Hematopoietic multipotent progenitor cell treated with erythropoietin and hydrocortisone succinate and interleukin-3 and kit ligand, for 15 days (in vitro differentiated cells): ENCODE measurements at regions not wholly inside any gene's neighbourhood (a gene's known extent, or its start where the extent isn't known, plus 50 kb on each side); places are given as distances from the start of the nearest gene placed in this dataset.
"Not testable (repeated sequence)": the region's sequence is repeated elsewhere in the genome, so short reads cannot be mapped to it uniquely, and the experiment has no call there.

Experiments
- DNase-seq: peaks from one replicate; pipeline ENCODE4 v3.0.0-alpha.2; 2015; ENCODE audit warnings: low spot score

DNA sequence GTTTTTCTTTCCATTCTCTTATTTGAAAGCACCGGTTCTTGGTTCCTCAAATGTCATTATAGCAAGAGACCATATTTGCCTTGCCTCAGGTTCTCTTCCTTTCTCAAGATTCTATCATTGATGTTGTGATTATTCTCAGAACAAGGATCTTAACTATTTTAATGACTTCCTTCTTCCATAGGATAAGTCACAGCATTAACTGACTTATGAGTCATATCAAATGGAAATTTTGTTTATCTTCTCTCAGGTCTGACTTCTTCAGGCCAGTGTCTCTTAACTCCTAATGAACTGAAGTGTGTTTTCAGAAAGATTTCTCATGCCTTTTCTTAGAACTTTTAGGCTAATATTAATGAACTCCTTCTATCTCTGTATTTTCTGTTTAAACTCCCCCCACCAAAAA, 794.6 kb upstream of the LRRN3 start:
- DNase-seq = no peak

GRCh38 chr7:110307776-110308175, 783.2 kb upstream of the LRRN3 start:
- DNase-seq = no peak

DNA sequence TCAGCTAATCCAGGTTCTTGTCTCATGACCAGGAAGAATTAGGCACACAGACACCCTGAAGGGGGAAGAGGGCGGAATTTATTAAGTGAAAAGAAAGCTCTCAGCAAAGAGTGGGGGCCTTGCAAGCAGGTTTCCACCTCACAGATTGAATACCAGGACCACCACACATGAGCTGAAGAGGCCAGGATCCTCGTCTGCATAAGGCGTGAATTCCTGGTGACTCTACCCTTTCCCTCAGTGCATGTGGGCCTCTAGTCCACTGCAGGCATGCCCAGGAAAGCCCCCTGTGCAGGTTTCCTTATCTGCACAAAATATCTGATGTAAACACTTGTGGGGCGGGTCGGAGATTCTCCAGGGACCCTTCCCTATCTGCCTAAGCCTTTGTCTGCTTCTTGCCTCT, 782.1 kb upstream of the LRRN3 start:
- DNase-seq = no peak

GRCh38 chr7:110309941-110310340, 781.0 kb upstream of the LRRN3 start:
- DNase-seq = no peak

- DNase-seq = no peak
These were observed 779.4 kb upstream of the LRRN3 start for GRCh38 chr7:110311556-110311955.

- DNase-seq = no peak
These were observed 773.2 kb upstream of the LRRN3 start for GRCh38 chr7:110317541-110318265.

- not testable (repeated sequence) for DNase-seq
These were observed 770.6 kb upstream of the LRRN3 start for GRCh38 chr7:110320285-110320684.

DNA sequence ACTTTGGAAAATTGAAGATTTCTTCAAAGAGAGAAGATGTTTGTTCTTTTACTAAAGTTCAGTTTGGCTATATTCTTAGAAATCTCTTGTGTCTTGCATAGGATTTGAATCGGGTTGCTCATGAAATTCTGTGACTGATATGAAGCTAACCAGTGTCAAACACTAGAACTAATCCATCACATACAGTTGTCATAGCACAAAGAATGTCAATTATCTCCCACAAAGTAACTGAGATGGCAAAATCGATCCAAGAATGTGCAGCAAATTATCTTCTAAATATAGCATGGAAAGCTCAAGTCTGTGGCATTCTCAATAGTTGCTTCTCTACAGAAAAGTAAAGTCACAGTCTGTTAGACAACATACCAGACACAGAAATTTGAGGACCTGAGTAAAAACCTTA, 768.1 kb upstream of the LRRN3 start:
- DNase-seq = no peak

DNA sequence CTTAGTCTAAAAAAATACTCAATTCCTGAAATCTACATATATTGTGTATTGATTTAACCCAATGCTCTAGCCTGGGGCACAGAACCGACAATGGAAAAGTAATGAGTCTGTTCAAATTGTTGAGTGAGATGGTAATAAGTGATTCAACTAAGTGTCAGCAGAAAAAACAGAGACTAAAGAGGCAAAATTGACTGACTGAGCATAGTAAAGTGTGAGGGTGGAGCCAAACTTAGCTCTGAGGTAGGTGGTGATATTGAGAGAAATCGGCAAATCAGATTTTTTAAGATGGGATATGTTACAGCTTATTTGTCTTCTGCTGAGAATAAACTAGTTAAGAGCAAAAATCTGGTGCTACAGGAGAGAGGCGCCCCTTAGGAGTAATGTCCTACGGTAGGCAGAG, 764.0 kb upstream of the LRRN3 start:
- DNase-seq = no peak

GRCh38 chr7:110336423-110336822, 754.5 kb upstream of the LRRN3 start:
- DNase-seq = no peak

DNA sequence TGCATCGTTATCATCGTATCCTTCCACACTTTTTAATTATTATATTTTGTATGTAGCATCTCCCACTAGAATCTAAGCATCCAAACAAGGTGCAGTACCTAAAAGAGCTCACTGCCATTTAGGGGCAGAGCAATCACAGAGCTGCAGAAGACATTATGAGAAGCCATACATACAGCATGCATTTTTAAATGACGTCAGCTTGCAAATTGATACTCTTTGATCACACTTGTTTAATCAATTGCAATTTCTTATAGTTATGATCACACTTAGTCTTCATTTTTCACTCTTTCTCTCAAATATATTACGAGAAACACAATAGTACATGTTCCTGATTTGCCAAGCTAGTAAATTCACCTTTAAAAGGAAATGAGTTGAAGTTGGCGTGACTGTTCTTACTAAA, 753.3 kb upstream of the LRRN3 start:
- no peak for DNase-seq

DNA sequence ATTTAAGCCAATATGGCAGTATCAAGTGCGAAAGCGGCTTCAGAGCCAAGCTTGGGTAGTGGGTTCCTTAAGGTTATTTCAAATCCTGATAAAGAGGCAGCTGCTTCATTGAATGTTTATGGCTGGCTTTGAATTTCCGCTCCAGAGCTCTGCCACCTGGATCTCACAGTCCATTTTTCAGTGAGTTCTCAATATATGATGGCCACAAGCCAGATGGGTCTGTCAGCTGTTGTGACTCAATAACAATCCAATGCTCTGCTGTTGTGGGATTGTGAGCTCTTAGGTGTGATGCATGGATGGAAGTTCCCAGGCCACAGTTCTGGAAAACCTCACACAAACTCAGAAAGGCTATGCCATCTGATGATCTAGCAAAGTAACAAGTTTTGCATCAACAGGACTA, 743.8 kb upstream of the LRRN3 start:
- DNase-seq = no peak

DNA sequence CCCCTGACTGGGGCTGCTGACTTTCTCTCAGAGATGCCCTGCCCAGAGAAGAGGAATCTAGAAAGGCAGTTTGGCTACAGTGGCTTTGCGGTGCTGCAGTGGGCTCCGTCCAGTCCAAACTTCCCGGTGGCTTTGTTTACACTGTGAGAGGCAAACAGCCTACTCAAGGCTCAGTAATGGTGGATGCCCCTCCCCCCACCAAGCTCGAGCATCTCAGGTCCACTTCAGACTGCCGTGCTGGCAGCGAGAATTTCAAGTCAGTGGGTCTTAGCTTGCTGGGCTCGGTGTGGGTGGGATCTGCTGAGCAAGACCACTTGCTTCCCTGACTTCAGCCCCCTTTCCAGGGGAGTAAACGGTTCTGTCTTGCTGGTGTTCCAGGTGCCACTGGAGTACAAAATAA, 734.5 kb upstream of the LRRN3 start:
- DNase-seq = no peak

- no peak for DNase-seq
These were observed 732.9 kb upstream of the LRRN3 start for GRCh38 chr7:110358028-110358427.

- DNase-seq = no peak
These were observed 719.2 kb upstream of the LRRN3 start for GRCh38 chr7:110371709-110372108.

DNA sequence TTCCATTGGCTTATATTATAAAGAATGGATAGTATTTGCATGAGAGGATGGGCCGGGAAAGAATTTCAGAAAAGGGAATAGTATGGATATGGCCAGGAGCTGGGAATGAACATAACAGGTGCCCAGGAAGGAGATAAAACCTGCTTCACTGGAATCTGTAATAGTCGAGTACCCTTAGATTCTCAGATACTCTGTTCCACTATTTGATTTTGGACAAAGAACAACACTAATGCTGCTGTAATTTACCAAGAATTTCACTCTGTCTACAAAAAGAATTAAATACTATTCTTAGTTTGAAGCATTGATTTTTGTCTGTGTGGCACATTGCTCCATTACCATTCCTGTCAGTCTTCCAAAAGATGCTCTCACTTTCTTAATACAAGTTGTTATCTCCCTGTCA, 718.2 kb upstream of the LRRN3 start:
- no peak for DNase-seq

DNA sequence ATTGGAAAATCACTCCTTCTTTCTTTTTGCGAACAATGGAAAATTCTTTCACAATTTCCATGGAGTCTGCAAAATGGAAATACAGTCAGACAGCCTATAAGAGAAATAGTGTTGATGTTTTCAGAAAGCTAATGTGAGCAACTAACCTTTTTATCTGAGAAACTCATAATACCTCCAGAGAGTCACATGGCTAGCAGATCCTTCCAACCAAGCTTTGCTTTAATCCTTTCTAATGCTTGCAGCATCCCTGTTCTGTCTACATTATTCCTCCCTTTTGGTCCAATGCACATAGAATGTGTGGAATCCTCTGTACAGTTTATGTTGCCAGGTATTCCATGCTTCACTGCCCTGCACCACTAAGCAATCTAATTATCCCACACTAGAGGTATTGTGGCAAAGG, 717.5 kb upstream of the LRRN3 start:
- no peak for DNase-seq

DNA sequence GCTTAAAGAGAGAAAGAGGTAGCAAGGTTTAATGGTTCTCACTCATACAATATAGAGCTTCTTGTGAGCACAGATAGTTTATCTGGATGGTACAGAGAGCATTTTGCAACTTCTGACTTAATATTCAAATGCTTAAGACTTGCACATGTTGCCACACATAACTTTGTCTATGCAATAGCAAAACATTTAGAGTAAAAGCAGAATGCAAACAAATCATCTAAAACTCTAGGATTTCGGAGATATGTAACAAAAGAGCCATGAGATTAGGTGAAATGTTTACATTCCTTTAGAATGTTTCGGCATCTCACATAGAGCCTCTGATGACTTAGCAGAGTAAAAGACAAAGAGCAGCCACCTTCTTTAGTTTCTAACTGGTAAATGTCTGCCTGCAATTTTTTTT, 717.1 kb upstream of the LRRN3 start:
- DNase-seq = no peak

GRCh38 chr7:110375068-110375467, 715.9 kb upstream of the LRRN3 start:
- DNase-seq = no peak

DNA sequence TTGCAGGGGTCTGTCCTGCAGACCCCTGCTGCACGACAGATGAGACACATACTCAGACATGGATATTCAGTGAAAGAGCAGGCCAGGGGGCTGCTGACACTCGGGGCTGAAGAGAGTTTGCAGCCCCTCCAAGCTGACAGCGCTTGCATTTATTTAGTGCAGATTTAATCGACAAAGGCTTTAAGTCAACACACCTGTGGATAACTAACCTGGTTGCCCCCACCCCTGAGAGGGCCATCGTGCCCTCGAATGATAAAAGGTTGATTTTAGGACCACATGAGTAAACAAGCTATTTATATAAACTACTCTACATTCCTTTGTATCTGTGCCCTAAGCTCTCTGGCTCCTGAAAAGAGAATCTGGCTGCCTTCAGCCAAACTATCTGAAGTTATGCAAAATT, 708.2 kb upstream of the LRRN3 start:
- no peak for DNase-seq

GRCh38 chr7:110386006-110386405, 704.9 kb upstream of the LRRN3 start:
- no peak for DNase-seq

- DNase-seq = no peak
These were observed 704.0 kb upstream of the LRRN3 start for GRCh38 chr7:110386913-110387312.

DNA sequence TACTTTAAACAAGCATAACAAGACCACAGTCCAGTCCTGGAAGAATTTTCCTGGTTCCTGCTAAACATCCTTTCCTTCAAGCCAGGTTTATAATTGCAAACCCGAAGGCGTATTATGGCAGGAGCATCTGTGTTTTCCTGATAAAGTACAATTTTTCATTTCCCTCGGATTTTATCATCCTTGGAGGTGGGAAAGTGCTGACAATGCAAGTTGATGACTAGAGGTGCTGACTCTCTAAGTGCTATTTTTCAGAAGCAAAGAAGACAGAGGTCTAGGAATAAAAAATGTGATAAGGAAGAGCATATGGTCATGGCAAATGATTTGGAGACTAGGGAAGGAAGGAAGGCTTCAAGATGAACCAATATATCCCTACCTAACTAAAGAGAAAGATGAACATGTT, 703.2 kb upstream of the LRRN3 start:
- no peak for DNase-seq

- no peak for DNase-seq
These were observed 702.5 kb upstream of the LRRN3 start for GRCh38 chr7:110388457-110388856.

DNA sequence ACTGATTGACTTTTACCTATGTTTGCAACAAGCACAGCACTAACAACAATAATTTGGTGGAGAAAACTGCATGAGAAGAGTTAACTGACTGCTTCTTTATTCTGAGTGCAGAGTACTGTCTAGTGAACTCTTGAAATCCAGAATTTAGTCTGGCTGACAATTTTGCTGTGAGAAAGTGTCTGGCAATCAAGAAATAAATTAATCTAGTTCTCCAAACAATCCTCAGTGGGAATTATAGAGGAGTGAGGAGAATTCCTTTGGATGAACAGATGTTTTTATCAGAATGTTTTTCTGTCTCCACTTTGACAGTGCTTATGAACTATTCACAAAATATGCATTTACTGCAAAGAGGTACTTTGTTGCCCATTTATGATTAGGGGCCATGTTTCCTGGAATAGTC, 694.9 kb upstream of the LRRN3 start:
- DNase-seq = no peak
